GM12872 (cell line): ENCODE measurements at regions not wholly inside any gene's neighbourhood (a gene's known extent, or its start where the extent isn't known, plus 50 kb on each side); places are given as distances from the start of the nearest gene placed in this dataset.

ENCODE experiments used
- CTCF ChIP-seq: IDR thresholded peaks from 3 replicates; pipeline ENCODE4 v1.5.1; 2011; ENCODE audit warnings: low read depth, mild to moderate bottlenecking, low read length, moderate library complexity; ENCODE audit not compliant: insufficient read depth

- no peak for TF ChIP-seq CTCF
Measured at GRCh38 chr2:239600650-239601049, 199.8 kb upstream of the HDAC4 start.

GRCh38 chr2:239600001-239600593 lies 199.3 kb upstream of the HDAC4 start:
- TF ChIP-seq CTCF = no peak

DNA sequence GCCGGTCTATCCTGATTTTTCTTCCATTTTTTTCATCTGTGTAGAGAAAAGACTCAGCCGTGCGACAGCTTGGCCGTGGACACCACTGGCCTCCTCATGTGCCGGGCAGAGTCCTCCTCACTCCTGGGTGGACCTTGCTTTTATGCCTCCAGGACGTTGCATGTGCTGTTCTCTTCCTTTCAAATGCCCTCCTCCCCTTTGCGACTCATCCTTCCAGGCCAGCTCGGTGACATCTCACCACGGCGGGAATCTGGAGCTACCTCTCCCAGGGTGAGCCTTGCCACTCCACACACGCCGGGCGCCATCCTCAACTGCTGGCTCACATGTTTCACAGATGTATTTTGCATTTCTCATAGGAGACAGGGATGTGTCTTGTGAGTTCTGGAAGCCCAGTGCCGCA lies 198.5 kb upstream of the HDAC4 start:
- no peak for TF ChIP-seq CTCF

GRCh38 chr2:239598732-239599090 lies 197.9 kb upstream of the HDAC4 start:
- no peak for TF ChIP-seq CTCF

DNA sequence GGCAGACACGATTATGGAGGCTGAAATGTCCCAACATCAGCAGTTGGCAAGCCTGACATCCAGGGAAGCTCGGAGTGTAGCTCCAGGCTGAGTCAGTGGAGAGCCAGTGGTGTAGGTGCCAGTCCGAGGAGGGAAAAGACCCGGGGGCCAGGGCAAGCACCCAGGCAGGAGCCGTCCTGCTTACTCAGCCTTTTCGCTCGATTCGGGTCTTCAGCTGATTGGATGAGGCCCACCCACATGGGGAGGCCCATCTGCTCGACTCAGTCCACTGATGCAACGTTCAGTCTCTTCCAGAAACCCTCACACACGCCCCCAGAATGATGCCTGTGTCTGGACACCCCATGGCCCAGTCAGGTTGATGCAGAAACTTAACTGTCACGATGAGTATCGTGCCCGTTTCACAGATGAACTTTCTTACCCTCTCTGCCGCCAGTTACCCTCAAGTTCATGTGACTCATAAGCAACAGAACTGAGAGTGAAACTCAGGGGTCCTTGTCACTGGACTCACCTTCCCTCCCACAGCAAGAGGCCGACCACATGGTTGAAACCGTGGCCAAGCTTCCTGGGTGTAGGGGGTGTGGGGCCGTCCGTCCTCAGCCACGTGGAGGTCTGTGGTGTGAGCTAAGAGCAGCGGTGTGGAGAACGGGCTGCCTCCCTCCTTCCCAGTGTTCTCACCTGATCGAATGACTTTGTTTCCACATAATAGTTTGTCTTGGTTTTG lies 197.4 kb upstream of the HDAC4 start:
- TF ChIP-seq CTCF = no peak

GRCh38 chr2:239597216-239597615 lies 196.4 kb upstream of the HDAC4 start:
- TF ChIP-seq CTCF = no peak

- TF ChIP-seq CTCF = no peak
Measured at GRCh38 chr2:239596792-239597191, 196.0 kb upstream of the HDAC4 start.
